NCI-H1436 (cell line): ENCODE measurements at regions not wholly inside any gene's neighbourhood (a gene's known extent, or its start where the extent isn't known, plus 50 kb on each side); places are given as distances from the start of the nearest gene placed in this dataset.
A peak's percentile ranks its signal among the peaks of the same experiment; 100 is the strongest.

Experiments
- DNase-seq: peaks from one replicate; lab custom pipeline; 2025; lab: John Stamatoyannopoulos, UW

DNA sequence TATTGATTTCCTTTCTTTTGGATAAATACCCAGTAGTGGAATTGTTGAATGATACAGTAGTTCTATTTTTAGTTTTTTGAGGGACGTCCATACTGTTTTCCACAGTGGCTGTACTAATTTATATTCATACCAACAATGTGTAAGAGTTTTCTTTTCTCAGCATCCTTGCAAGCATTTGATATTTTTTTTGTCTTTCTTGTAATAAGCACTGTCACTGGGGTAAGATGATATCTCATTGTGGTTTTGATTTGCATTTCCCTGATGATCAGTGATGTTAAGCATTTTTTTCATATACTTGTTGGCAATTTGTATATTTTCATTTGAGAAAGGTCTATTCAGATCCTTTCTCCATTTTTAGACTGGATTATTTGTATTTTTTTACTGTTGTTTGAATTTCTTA is 308.7 kb downstream of the PTEN start:
- DNase-seq, result no peak

DNA sequence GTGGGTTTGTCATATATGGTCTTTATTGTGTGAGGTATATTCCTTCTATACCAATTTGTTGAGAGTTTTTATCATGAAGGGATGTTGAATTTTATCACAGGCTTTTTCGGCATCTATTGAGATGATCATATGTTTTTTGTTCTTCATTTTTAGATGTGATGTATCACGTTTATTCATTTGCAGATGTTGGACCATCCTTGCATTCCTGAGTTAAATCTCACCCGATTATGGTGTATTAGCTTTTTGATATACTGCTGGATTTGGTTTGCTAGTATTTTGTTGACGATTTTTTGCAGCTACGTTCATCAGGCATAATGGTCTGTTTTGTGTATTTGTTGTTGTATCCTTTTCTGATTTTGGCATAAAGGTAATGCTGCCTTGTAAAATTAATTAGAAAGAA is 311.0 kb downstream of the PTEN start:
- no peak for DNase-seq

DNA sequence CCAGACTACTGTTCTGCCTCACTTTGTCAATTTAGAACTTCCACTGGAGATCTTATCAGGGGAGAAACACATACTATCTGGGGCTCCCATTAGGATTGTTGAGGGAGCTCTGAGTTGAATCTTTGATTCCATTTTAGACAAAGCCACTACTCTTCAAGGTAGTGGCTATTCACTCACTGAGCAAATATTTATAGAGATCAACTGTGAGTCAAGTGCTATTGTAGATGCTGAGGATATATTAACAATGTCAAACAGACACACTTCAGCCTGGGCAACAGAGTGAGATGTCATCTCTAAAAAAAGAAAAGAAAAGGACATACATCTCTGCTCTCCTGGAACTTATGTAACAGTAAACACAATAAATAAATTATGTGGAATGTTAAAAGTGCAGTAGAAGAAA is 315.3 kb downstream of the PTEN start:
- no peak for DNase-seq

DNA sequence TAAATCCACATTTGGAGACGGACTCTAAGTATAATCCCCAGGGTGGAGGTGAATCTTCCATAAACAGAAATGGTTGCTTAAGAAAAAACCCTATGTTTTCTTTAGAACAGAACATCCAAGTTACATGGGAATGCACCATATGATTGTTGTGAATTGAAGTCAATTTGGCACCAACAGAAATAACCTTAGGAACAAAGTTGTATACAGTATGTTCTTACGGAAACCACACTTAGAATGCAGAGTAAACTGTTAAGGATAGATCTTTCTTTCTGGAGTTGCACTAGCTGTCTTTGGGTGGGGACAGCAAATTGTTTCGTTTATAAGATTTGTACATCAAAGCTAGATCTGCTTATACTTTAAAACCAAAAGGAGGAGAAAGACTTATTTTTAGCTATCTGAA is 316.4 kb downstream of the PTEN start:
- no peak for DNase-seq

DNA sequence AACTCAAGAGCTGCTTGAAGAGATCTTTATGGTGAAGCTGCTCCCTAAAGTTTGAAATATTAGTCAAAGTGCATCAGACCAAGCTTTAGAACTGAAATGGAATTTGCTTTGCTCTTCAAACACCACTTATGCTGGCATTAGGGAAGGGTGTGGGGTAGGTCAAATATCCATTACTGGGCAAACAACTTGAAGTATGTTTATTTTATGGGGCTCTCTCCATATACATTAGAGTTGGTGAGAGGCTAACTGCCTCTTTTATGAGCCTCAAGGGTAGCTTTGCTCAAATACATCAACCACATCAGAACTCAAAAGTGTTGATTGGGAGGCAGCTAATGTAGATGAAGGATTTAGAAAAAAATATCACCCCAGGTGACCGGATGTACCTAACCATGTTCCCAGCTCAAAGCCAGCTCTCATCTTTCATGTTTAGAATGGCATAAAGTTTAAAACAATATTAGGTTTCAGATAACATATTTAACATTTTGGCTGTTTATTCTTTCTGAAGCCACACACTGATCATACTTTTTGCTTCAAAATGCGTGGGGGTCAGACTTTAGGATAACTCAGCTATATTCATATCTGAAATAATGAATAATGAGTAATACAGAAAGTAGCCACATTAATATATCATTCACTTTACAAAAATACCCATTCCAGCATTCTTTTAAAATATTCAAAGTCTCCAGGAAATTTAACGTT is 318.6 kb downstream of the PTEN start:
- peak; percentile 90 for DNase-seq

DNA sequence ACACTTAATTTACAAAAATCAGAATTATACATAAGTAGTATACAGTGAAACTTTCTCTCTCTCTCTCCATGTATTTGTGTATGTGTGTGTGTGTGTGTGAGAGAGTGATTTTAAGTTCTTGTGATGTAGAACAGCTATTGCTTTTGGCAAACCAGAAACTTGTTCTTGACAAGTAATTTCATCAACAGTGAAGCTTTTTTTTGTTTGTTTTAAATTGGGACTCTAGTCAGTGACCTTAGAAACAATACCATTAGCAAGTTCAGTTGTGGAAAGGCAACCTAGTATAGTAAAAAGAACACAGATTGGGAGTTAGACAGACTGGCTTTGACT is 319.1 kb downstream of the PTEN start:
- DNase-seq, result no peak

DNA sequence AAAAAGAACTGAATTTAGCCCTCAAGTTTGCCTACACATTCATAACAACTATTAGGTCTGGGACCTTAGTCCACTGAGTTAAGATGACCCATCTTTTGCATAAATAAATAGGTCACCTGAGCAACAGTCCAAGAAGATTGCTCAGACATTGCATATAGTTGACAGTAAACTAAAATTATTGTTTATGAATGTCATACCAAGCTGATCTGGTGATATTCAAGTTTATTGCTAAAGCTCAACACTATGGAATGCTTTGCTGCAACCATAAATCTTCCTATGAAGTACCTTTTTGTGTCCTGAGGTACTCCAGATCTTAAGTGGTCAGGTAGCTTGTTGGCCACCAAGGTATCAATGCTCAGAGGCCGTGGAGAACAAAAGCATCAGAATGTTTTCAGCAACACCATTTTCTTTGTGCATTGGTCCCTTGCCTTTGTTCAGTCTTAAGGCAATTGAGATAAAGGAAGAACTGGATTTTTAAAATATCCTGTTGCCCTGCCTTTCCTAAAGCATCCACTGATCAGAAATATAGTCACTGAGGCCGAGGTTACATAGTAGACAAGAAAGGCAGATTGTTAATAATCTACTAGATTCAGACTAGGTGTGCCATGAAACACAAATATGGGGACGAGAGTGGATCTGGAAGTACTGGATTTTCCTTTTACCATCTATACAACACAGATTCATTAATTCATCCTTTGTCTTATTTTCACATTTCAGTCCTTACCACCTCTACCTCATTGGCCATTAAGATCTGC is 321.3 kb downstream of the PTEN start:
- DNase-seq, result no peak

DNA sequence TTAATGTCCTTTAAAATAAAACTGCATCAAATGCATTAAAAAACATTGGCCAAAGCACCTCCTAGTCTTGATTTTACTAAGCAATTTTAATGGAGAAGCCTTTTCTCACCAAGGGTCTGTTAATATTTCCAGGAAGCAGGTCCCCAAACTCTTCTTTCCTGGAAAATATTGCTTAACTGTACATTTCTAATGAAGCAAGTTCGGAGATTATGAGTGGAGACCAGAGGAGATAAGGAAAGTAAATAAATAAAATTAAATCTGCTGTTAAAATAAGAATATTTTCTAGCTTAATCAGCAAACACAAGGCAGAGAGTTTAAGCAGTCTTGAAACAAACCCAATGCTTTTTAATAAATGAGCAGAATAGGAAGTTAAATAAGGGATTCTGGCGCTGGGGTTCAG is 322.4 kb downstream of the PTEN start:
- DNase-seq, result no peak

DNA sequence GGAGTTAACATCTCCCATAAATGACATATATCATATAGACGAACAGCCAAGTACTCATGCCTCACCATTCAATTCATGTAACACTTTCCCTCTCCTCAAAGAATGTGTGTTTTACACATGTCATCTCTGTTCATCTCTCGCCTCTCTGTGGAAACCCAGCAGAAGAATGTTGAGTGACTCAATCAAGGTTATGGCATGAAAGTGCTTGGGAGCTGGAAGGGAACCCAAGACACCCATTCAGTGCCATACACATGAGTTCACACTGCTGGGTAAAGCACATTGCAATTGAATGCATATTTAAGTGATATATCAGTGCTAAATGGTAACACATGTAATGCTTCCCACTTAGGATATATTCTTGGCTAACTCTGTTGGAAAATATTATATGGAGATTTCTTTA is 322.9 kb downstream of the PTEN start:
- DNase-seq, result no peak

DNA sequence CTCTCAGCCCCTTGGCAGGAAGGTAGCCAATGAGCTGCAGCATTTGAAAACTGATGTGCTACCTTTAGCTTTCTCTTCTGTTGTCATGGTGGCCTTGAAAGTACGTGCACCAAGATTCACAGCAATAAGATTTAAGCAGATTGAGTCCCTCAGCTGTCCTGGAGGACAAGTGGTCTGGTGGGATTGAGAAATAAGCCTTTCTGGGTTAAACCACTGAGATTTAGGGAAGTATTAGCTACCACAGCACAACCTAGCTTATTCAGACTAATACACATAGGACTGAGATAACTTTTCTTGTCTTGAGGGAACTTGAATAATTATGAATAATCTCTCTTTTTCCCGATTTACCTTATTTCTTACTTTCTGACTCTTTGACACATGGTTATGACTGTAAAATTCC is 324.0 kb downstream of the PTEN start:
- DNase-seq, result no peak

DNA sequence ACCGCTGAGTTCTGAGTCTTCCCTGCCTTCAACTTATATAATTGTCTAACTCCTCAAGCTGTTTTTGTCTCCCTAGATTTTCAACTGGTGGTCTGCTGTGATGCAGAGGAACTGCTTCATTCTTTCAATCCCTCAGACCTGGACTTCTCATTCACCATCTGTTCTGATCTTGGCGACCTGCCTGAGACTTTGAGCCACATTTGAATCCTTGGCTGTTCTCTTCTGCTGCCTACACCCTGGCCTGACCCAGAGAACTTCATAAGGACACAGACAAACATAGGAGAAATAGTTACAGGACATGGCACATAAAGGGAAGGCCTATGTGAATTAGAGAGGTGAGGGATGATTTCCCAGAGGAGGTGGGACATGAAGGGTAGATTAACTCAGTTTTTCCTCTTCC is 326.7 kb downstream of the PTEN start:
- no peak for DNase-seq

DNA sequence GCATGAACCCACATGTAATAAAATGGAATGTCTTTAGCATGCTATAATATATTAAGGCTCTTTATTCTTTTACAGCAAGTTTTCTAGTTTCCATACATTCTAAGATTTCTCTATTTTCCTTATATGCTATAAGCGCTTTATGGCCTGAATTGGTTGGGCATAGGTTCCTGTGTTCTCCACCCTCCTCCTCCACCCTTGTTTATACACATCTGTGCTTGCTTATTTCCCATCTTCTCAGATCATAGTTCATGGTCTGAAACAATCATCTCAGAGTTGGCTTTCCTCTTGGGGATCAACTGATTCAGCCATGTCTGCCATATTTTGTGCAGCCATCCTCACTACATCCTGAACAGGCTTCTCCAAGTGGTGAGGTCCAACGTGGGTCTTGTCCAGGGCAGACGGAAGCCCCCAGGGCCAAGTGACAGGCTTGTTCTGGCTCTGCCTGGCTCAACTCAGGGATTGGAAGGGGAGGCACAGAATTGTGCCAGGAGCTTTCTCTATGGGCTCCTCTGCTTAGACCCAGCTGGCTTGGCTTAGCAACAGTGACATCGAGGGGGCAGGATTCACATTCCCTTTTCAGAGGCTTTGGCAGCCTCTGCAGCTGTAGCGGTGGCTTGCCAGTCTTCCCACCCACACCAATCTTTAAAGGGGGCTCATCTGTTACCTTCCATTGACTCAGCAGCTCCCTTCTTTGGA is 327.3 kb downstream of the PTEN start:
- no peak for DNase-seq

DNA sequence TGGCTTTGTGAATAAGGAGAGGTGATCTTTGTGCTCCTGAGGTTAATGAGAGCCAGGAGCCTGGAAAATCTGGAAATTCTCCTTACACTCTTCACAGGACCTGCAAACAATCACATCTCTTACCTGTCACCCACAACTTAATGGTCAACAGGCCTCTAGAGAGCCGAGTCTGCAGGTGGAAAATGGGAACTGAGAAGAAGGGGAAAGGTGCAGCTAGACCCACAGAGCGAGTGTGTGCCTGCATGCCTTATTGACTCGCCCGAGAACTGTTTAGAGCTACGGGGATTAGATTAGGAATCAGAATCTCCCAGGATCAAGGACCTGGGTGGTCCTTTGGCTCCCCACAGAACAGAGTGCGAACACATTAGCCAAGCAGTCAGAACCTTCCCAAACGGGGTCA is 329.6 kb downstream of the PTEN start:
- no peak for DNase-seq

DNA sequence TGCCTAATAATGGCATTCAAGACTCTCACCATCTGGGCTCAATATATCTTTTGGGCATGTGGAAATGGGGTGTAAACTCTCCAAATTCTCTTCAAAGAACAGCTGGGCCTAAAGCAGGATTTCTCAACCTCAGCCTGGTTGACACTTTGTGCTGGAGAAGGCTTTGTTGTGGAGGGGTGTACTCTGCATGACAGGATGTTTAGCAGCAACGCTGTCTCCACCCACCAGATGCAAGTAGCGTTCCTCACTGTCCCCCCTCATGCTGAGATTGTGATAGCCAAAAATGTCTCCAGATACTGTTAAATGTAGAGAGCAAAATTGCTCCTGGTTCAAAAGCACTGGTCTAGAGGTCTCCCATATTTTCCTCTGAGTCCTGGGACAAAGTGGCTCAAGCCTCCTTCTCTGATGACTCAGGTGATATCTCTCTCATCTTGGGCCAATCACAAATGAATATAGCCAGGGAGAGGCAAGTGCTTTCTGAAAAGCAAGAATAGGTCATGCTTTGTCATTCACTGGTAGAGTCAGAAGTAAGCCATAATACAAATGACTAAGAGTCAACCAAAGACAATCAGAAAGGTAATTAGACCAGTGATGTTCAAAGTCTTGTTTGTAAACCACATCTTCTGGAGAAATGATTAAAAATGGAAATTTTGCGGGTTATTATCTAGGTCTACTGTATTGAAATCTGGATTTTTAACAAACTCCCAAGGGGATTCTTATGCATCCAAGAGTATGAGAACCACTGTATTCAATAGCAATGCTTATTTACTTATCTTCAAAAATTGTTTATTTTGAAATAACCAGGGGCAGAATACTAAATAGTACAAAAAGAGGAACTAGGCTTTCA is 330.8 kb downstream of the PTEN start:
- DNase-seq, result no peak

DNA sequence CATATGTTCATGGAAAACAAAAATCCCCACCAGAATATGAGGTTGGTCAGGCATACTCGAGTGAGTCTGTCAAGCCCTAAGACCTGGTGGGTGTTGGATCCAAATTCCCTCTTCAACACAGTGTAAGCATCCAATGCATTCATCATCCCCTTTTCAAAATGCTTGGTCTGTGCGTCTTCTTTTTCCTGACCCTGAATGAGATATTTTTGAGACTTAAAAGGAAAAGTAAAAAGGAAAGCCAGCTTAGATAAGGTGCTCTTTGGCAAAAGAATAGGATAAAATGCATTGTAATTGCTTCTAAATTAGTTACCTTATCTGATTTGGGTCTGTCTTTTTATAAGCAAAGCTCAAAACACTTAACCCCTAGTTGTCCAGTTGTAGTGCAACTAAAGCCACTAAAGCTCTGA is 331.5 kb downstream of the PTEN start:
- DNase-seq, result no peak

DNA sequence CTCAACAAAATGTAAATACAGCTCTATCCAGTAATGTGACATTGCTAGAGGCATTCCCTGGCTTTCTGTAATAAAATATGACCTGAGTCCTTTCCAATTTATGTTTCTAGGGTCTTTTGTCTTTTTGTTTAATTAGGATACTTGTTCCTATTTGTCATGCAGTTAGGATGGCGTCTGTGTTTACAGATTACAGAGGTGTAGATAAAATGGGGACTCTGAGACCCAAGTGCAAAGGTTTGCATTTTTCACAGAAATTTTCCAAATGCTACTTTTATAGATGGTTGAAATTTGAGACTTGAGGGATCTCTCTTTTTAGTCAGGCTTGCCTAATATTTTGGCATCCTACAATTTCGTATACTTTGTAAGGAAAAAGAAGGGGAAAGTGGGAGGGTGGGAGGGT is 332.4 kb downstream of the PTEN start:
- DNase-seq, result no peak

DNA sequence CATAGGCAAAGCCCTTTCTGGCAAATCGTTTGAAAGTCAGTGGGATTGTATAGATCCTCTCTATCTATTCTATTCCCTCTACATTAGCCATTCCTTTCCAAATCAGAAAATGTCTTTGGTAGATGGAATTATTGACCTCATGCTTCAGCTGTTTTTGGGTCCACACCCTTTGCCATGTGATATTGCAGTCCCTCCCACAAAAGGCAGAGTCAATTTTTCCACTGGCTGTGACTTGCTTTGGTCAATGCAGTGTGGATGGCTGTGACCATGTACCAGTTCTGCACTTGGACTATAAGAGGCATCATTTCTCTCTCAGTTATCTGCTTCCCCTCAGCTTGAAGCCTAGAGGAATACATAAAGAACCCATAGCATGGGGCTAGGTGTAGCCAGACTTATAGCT is 332.9 kb downstream of the PTEN start:
- no peak for DNase-seq

DNA sequence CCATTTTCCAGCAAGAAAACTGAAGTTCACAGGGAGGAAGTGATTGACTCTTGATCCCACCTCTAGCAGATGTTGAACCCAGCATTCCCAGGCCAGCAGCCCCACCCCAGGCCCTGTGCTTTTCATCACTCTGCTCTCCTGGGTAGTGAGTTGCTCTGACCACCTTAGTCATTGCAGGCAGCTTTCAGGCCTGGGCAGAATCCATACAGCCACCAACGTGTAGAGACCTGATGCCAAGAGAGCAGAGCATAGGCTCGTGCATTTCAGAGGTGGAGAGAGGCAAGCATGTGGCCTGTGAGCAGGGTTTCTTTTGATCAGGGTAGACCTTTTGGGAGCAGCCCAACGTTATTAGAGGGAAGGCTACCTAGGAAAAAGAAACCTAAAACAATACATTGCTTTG is 334.6 kb downstream of the PTEN start:
- DNase-seq, result no peak

DNA sequence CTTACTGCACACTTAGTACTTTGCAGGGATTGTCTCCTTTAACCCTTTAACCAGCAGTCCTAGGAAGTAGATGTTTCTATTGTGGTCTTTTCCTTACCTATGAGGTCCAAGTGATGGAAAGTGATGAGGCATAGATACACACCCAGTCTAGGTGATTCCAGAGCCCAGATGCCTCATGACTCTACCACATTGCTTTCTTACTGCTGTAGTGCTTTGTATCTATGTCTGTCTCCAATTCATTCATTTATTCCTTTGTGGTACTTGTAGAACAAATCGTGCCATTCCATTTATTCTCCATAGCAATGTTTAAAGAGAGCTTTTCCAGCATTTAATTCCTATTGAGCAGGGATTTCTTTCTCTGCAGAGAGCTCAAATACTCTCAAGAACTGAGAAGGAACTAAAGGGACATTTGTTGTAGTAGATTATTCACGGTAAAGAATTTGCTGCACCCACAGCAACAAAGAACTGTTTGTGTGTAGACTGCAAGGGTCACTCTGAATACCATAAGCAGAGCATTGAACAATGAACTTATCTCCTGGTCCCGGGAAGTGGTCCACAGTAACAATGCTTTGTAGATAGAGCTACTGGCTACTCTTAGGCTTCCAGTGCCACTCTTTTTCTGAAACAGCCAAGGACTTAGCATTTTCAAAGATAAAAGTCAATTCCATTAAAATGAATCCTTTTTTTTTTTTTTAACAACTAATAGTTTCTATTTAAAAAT is 337.0 kb downstream of the PTEN start:
- no peak for DNase-seq

DNA sequence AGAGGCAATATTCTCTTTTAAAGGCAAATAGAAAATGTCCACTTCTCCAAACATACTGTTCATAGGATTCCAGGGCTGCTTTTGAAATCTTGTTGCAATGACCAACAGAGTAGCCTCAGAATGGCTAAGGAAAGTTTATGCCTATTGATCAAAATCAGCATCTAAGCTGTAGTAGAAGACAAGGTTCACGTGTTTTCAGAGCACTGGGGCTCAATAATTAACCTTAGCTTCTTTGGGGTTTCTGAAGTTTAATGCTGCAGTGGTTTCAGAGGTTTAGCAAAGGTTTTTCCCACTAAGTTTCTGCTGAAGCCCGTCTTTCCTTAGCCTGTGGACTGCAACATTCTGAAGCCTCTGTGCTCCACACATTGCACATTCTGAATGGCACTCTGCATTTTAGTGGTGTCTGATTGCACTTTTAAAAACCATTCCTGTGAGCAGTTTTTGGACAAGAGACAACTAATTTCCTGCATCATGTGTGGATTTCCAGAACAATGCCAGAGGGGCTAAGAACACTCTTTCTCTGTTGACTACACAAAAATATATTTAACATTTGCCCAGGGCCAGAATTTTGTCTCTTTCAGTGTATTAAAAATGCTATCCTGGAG is 342.5 kb downstream of the PTEN start:
- DNase-seq, result no peak

DNA sequence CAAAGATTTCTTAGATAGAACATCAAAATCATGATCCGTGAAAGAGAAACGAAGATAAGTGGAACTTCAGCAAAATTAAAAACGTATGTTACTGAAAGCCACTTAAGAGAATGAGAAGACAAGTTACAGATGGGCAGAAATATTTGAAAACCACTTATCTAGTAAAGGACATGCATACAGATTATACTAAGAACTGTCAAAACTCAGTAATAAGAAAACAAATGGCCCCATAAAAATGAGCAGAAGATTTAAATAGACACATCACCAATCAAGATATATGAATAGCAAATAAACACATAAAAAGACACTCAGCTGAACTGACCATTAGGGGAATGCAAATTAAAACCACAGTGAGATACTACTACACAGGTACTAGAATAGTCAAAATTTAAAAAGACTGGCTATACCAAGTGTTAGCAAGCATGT is 343.7 kb downstream of the PTEN start:
- no peak for DNase-seq
